AG04449 (cell line): ENCODE measurements at regions not wholly inside any gene's neighbourhood (a gene's known extent, or its start where the extent isn't known, plus 50 kb on each side); places are given as distances from the start of the nearest gene placed in this dataset.

Source experiments
- CTCF ChIA-PET: fragments of 350-600 bp; formaldehyde crosslinking; extraction: SDS; loops from one replicate; lab custom pipeline; 2021; ENCODE audit warnings: antibody characterized with exemption; lab: Yijun Ruan, JAX
- POLR2A ChIA-PET: fragments of 400-600, 350-600 bp; formaldehyde crosslinking; extraction: SDS; loops from one replicate; lab custom pipeline; 2020; ENCODE audit warnings: antibody characterized with exemption, inconsistent platforms; lab: Yijun Ruan, JAX
- DNase-seq: peaks from one replicate; pipeline ENCODE4 v3.0.0-alpha.2; 2010; ENCODE audit warnings: low read depth, low spot score
- H3K4me3 ChIP-seq: 2 replicates; pipeline ENCODE4 v1.5.1; 2011; ENCODE audit warnings: low read depth, mild to moderate bottlenecking, control low read depth, low read length
- CTCF ChIP-seq: IDR thresholded peaks from one replicate; pipeline ENCODE4 v1.5.1; 2011; ENCODE audit warnings: mild to moderate bottlenecking, moderate library complexity, low read length, control low read depth, inconsistent platforms; ENCODE audit not compliant: insufficient read depth; ENCODE audit errors: missing control alignments

GRCh38 chr6:87923389-87924050, 124.1 kb upstream of the SPACA1 start:
- DNase-seq, result no peak
- ChIA-PET POLR2A (no interaction called here), CTCF (no interaction called here)
- no peak overlapping the region for H3K4me3 ChIP-seq
- no peak for TF ChIP-seq CTCF

GRCh38 chr6:87922947-87923330, 124.7 kb upstream of the SPACA1 start:
- CTCF ChIA-PET, result no interaction called here
- DNase-seq, result no peak
- POLR2A ChIA-PET, result no interaction called here
- TF ChIP-seq CTCF, result no peak
- no peak overlapping the region for H3K4me3 ChIP-seq

- no peak for TF ChIP-seq CTCF
- no peak overlapping the region for H3K4me3 ChIP-seq
- POLR2A ChIA-PET, result no interaction called here
- DNase-seq, result no peak
- CTCF ChIA-PET, result interaction anchor here (0.8 kb wide), 1 partner anchor 14 kb away, joined by 3 read pairs; no protein-coding TSS in a partner anchor
Measured at GRCh38 chr6:87922196-87922946, 125.3 kb upstream of the SPACA1 start.

- POLR2A ChIA-PET, result no interaction called here
- no peak for TF ChIP-seq CTCF
- no peak overlapping the region for H3K4me3 ChIP-seq
- DNase-seq, result no peak
- CTCF ChIA-PET, result interaction anchor here (1.2 kb wide), 1 partner anchor 571 kb away, joined by 3 read pairs; no protein-coding TSS in a partner anchor
Measured at GRCh38 chr6:87921034-87921433, 126.6 kb upstream of the SPACA1 start.

GRCh38 chr6:87920245-87920644, 127.4 kb upstream of the SPACA1 start:
- DNase-seq, result no peak
- no peak overlapping the region for H3K4me3 ChIP-seq
- TF ChIP-seq CTCF, result no peak
- ChIA-PET CTCF (interaction anchor here (1.2 kb wide), 1 partner anchor 572 kb away, joined by 3 read pairs; no protein-coding TSS in a partner anchor), POLR2A (no interaction called here)

- POLR2A ChIA-PET, result no interaction called here
- H3K4me3 ChIP-seq, result no peak overlapping the region
- CTCF ChIA-PET, result no interaction called here
- no peak for DNase-seq
- TF ChIP-seq CTCF, result no peak
Measured at GRCh38 chr6:87919416-87919815, 128.2 kb upstream of the SPACA1 start.
